ENCODE measurements at regions not wholly inside any gene's neighbourhood (a gene's known extent, or its start where the extent isn't known, plus 50 kb on each side); places are given as distances from the start of the nearest gene placed in this dataset.

- no peak for ATAC-seq
- no peak overlapping the region for H3K27ac Mint-ChIP-seq
- H3K36me3 Mint-ChIP-seq (ENCODE audit: low read depth) = no peaks in the 10 kb centered on the region
- no peaks in the 10 kb centered on the region for H3K4me1 Mint-ChIP-seq (ENCODE audit: low read depth)
- H3K4me3 Mint-ChIP-seq = no peak overlapping the region
- no peak for DNase-seq
- POLR2A ChIA-PET = no interaction called here
- CTCF ChIA-PET = no interaction called here
- no peaks in the 10 kb centered on the region for H3K27me3 Mint-ChIP-seq (ENCODE audit: low read depth)
- H3K9me3 Mint-ChIP-seq (ENCODE audit: insufficient read depth) = no peaks in the 10 kb centered on the region
These were observed 121.1 kb upstream of the IRX4 start for GRCh38 chr5:2003690-2004365.

- Mint-ChIP-seq H3K4me3 (no peak overlapping the region), H3K4me1 (ENCODE audit: low read depth) (no peaks in the 10 kb centered on the region), H3K9me3 (ENCODE audit: insufficient read depth) (no peaks in the 10 kb centered on the region), H3K27me3 (ENCODE audit: low read depth) (no peaks in the 10 kb centered on the region), H3K36me3 (ENCODE audit: low read depth) (no peaks in the 10 kb centered on the region), H3K27ac (no peak overlapping the region)
- ChIA-PET POLR2A (no interaction called here), CTCF (no interaction called here)
- ATAC-seq = no peak
- no peak for DNase-seq
These were observed 120.5 kb upstream of the IRX4 start for GRCh38 chr5:2003206-2003605.

- CTCF ChIA-PET = no interaction called here
- H3K4me3 Mint-ChIP-seq = no peak overlapping the region
- DNase-seq (no peak), ATAC-seq (no peak)
- H3K4me1 Mint-ChIP-seq (ENCODE audit: low read depth) = peaks cover 3% of the 10 kb centered on the region
- no peaks in the 10 kb centered on the region for H3K36me3 Mint-ChIP-seq (ENCODE audit: low read depth)
- H3K27ac Mint-ChIP-seq = no peak overlapping the region
- peaks cover 6% of the 10 kb centered on the region for H3K9me3 Mint-ChIP-seq (ENCODE audit: insufficient read depth)
- H3K27me3 Mint-ChIP-seq (ENCODE audit: low read depth) = no peaks in the 10 kb centered on the region
- POLR2A ChIA-PET = no interaction called here
These were observed 118.6 kb upstream of the IRX4 start for GRCh38 chr5:2001300-2001699.

GRCh38 chr5:2000591-2000990, 117.9 kb upstream of the IRX4 start:
- ATAC-seq = no peak
- no peak overlapping the region for H3K4me3 Mint-ChIP-seq
- H3K9me3 Mint-ChIP-seq (ENCODE audit: insufficient read depth) = peaks cover 6% of the 10 kb centered on the region
- POLR2A ChIA-PET = no interaction called here
- DNase-seq = no peak
- no peak overlapping the region for H3K27ac Mint-ChIP-seq
- H3K4me1 Mint-ChIP-seq (ENCODE audit: low read depth) = peaks cover 3% of the 10 kb centered on the region
- H3K36me3 Mint-ChIP-seq (ENCODE audit: low read depth) = no peaks in the 10 kb centered on the region
- CTCF ChIA-PET = no interaction called here
- no peaks in the 10 kb centered on the region for H3K27me3 Mint-ChIP-seq (ENCODE audit: low read depth)

- no peak for ATAC-seq
- H3K4me3 Mint-ChIP-seq = no peak overlapping the region
- POLR2A ChIA-PET = no interaction called here
- DNase-seq = no peak
- CTCF ChIA-PET = no interaction called here
- H3K27ac Mint-ChIP-seq = no peak overlapping the region
- no peaks in the 10 kb centered on the region for H3K27me3 Mint-ChIP-seq (ENCODE audit: low read depth)
- H3K9me3 Mint-ChIP-seq (ENCODE audit: insufficient read depth) = peaks cover 6% of the 10 kb centered on the region
- no peaks in the 10 kb centered on the region for H3K36me3 Mint-ChIP-seq (ENCODE audit: low read depth)
- H3K4me1 Mint-ChIP-seq (ENCODE audit: low read depth) = peaks cover 3% of the 10 kb centered on the region
These were observed 117.1 kb upstream of the IRX4 start for GRCh38 chr5:1999794-2000193.

GRCh38 chr5:1998716-1999317, 116.1 kb upstream of the IRX4 start:
- Mint-ChIP-seq H3K27me3 (ENCODE audit: low read depth) (no peaks in the 10 kb centered on the region), H3K4me1 (ENCODE audit: low read depth) (peaks cover 3% of the 10 kb centered on the region), H3K27ac (no peak overlapping the region), H3K4me3 (no peak overlapping the region), H3K9me3 (ENCODE audit: insufficient read depth) (peaks cover 6% of the 10 kb centered on the region), H3K36me3 (ENCODE audit: low read depth) (no peaks in the 10 kb centered on the region)
- ATAC-seq = no peak
- no peak for DNase-seq
- POLR2A ChIA-PET = no interaction called here
- CTCF ChIA-PET = no interaction called here

GRCh38 chr5:1998348-1998669, 115.6 kb upstream of the IRX4 start:
- H3K36me3 Mint-ChIP-seq (ENCODE audit: low read depth) = no peaks in the 10 kb centered on the region
- no peak for ATAC-seq
- no peak overlapping the region for H3K4me3 Mint-ChIP-seq
- no peak overlapping the region for H3K27ac Mint-ChIP-seq
- H3K4me1 Mint-ChIP-seq (ENCODE audit: low read depth) = peaks cover 3% of the 10 kb centered on the region
- peaks cover 6% of the 10 kb centered on the region for H3K9me3 Mint-ChIP-seq (ENCODE audit: insufficient read depth)
- no peak for DNase-seq
- no peaks in the 10 kb centered on the region for H3K27me3 Mint-ChIP-seq (ENCODE audit: low read depth)
- POLR2A ChIA-PET = no interaction called here
- CTCF ChIA-PET = no interaction called here

- Mint-ChIP-seq H3K9me3 (ENCODE audit: insufficient read depth) (peaks cover 6% of the 10 kb centered on the region), H3K36me3 (ENCODE audit: low read depth) (no peaks in the 10 kb centered on the region), H3K27me3 (ENCODE audit: low read depth) (no peaks in the 10 kb centered on the region), H3K4me1 (ENCODE audit: low read depth) (peaks cover 3% of the 10 kb centered on the region), H3K4me3 (no peak overlapping the region), H3K27ac (no peak overlapping the region)
- ATAC-seq (no peak), DNase-seq (no peak)
- ChIA-PET CTCF (no interaction called here), POLR2A (no interaction called here)
These were observed 115.1 kb upstream of the IRX4 start for GRCh38 chr5:1997640-1998347.

GRCh38 chr5:1995491-1995890, 112.8 kb upstream of the IRX4 start:
- ChIA-PET CTCF (no interaction called here), POLR2A (no interaction called here)
- Mint-ChIP-seq H3K4me3 (no peak overlapping the region), H3K9me3 (ENCODE audit: insufficient read depth) (peaks cover 6% of the 10 kb centered on the region), H3K36me3 (ENCODE audit: low read depth) (no peaks in the 10 kb centered on the region), H3K4me1 (ENCODE audit: low read depth) (peaks cover 3% of the 10 kb centered on the region), H3K27me3 (ENCODE audit: low read depth) (no peaks in the 10 kb centered on the region), H3K27ac (no peak overlapping the region)
- no peak for ATAC-seq
- no peak for DNase-seq

- H3K9me3 Mint-ChIP-seq (ENCODE audit: insufficient read depth) = peaks cover 5% of the 10 kb centered on the region
- CTCF ChIA-PET = no interaction called here
- no peak for DNase-seq
- H3K4me3 Mint-ChIP-seq = no peak overlapping the region
- POLR2A ChIA-PET = no interaction called here
- no peak overlapping the region for H3K27ac Mint-ChIP-seq
- no peak for ATAC-seq
- no peaks in the 10 kb centered on the region for H3K36me3 Mint-ChIP-seq (ENCODE audit: low read depth)
- H3K27me3 Mint-ChIP-seq (ENCODE audit: low read depth) = peaks cover 7% of the 10 kb centered on the region
- no peaks in the 10 kb centered on the region for H3K4me1 Mint-ChIP-seq (ENCODE audit: low read depth)
These were observed 104.7 kb upstream of the IRX4 start for GRCh38 chr5:1987471-1987870.

GRCh38 chr5:1985781-1986180, 103.1 kb upstream of the IRX4 start:
- CTCF ChIA-PET = no interaction called here
- Mint-ChIP-seq H3K27ac (no peak overlapping the region), H3K9me3 (ENCODE audit: insufficient read depth) (peaks cover 5% of the 10 kb centered on the region), H3K4me3 (no peak overlapping the region), H3K4me1 (ENCODE audit: low read depth) (no peaks in the 10 kb centered on the region), H3K27me3 (ENCODE audit: low read depth) (peaks cover 7% of the 10 kb centered on the region), H3K36me3 (ENCODE audit: low read depth) (no peaks in the 10 kb centered on the region)
- DNase-seq (no peak), ATAC-seq (no peak)
- POLR2A ChIA-PET = no interaction called here

- ChIA-PET CTCF (no interaction called here), POLR2A (no interaction called here)
- Mint-ChIP-seq H3K4me1 (ENCODE audit: low read depth) (no peaks in the 10 kb centered on the region), H3K9me3 (ENCODE audit: insufficient read depth) (no peaks in the 10 kb centered on the region), H3K36me3 (ENCODE audit: low read depth) (no peaks in the 10 kb centered on the region), H3K27ac (no peak overlapping the region), H3K4me3 (no peak overlapping the region), H3K27me3 (ENCODE audit: low read depth) (peaks cover 11% of the 10 kb centered on the region)
- ATAC-seq (no peak), DNase-seq (no peak)
These were observed 101.4 kb upstream of the IRX4 start for GRCh38 chr5:1983919-1984695.
